ENCODE measurements at regions not wholly inside any gene's neighbourhood (a gene's known extent, or its start where the extent isn't known, plus 50 kb on each side); places are given as distances from the start of the nearest gene placed in this dataset.

- TF ChIP-seq CTCF (IDR thresholded peaks at IDR 0.05) (no peak), POLR2A (IDR thresholded peaks at IDR 0.05) (no peak)
These were observed 133.7 kb upstream of the SLC24A3 start for GRCh38 chr20:19078448-19079373.

Data from heart left ventricle (tissue), 13 donors.